ENCODE measurements at regions not wholly inside any gene's neighbourhood (a gene's known extent, or its start where the extent isn't known, plus 50 kb on each side); places are given as distances from the start of the nearest gene placed in this dataset.
"Not testable (repeated sequence)": the region's sequence is repeated elsewhere in the genome, so short reads cannot be mapped to it uniquely, and the experiment has no call there.

- DNase-seq: no peak
These were observed 113.6 kb upstream of the MON1B start for GRCh38 chr16:77077256-77077922.

GRCh38 chr16:77085981-77086380, 105.0 kb upstream of the MON1B start:
- DNase-seq: no peak

GRCh38 chr16:77090062-77090461, 100.9 kb upstream of the MON1B start:
- no peak for DNase-seq

- DNase-seq: no peak
These were observed 97.7 kb upstream of the MON1B start for GRCh38 chr16:77093309-77093708.

- no peak for DNase-seq
These were observed 97.0 kb upstream of the MON1B start for GRCh38 chr16:77093999-77094398.

GRCh38 chr16:77111056-77111565, 79.9 kb upstream of the MON1B start:
- DNase-seq: no peak

GRCh38 chr16:77112746-77113145, 78.2 kb upstream of the MON1B start:
- DNase-seq: no peak

- DNase-seq: no peak
These were observed 77.2 kb upstream of the MON1B start for GRCh38 chr16:77113835-77114234.

GRCh38 chr16:77114361-77114760, 76.6 kb upstream of the MON1B start:
- not testable (repeated sequence) for DNase-seq

- DNase-seq: no peak
These were observed 74.1 kb upstream of the MON1B start for GRCh38 chr16:77116856-77117255.

- DNase-seq: no peak
These were observed 73.3 kb upstream of the MON1B start for GRCh38 chr16:77117707-77118106.

- no peak for DNase-seq
These were observed 59.6 kb upstream of the MON1B start for GRCh38 chr16:77131398-77131797.

- DNase-seq: no peak
These were observed 58.9 kb upstream of the MON1B start for GRCh38 chr16:77132051-77132618.

- DNase-seq: no peak
These were observed 57.3 kb upstream of the MON1B start for GRCh38 chr16:77133706-77134105.

GRCh38 chr16:77137045-77137444, 53.9 kb upstream of the MON1B start:
- no peak for DNase-seq
